ENCODE measurements at regions not wholly inside any gene's neighbourhood (a gene's known extent, or its start where the extent isn't known, plus 50 kb on each side); places are given as distances from the start of the nearest gene placed in this dataset.

DNA sequence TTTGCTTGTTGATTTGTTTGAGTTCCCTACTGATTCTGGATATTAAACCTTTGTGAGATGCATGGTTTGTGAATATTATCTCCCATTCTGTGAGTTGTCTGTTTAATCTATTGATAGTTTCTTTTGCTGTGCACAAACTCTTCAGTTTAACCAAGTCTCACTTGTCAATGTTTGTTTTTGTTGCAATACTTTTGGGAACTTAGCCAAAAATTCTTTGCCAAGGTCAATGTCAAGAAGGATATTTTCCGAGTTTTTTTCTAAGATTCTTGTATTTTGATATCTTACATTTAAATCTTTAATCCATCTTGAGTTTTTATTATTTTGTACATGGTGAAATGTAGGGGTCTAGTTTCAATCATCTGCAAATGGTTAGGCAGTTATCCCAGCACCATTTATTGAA, 1230.7 kb upstream of the NCAM2 start:
- H3K9me2 ChIP-seq (ENCODE audit: insufficient read depth): no peaks in the 10 kb centered on the region
- H3K36me3 ChIP-seq (ENCODE audit: control insufficient read depth in 1 of 2, insufficient read depth in 2 of 2, low read length in 2 of 2): no peaks in the 10 kb centered on the region
- ChIA-PET CTCF (no interaction called here), POLR2A (no interaction called here), RAD21 (ENCODE audit: low non-redundant PET in 1 of 2, low total read pairs in 2 of 2, uncharacterized antibody in 2 of 2, unreplicated experiment in 2 of 2) (no interaction called here)
- intact Hi-C loops (cut with micrococcal nuclease): no loop called here
- no peaks in the 10 kb centered on the region for H3K79me2 ChIP-seq (ENCODE audit: insufficient read depth, low read length)
- DNase-seq (ENCODE audit: low read depth, low spot score) (no peak), ATAC-seq (no peak)
- H3K4me3 ChIP-seq (replicated peaks in 1 of 2; ENCODE audit: low read depth in 1 of 2, low read length in 2 of 2): no peak overlapping the region
- BruUV-seq (replicated peaks): no TSS peak
- peaks cover 10 to 16% of the 10 kb centered on the region in 2 experiments; a peak in 2 of 4 replicates for H3K9me3 ChIP-seq (ENCODE audit: control insufficient read depth in 1 of 2, insufficient read depth in 1 of 2, low read depth in 1 of 2, low read length in 2 of 2)
- no peak overlapping the region for H3K4me2 ChIP-seq (ENCODE audit: low read length)
- H2AFZ ChIP-seq (ENCODE audit: low read depth, low read length, poor library complexity, severe bottlenecking): no peak overlapping the region
- H3K9ac ChIP-seq (ENCODE audit: low read length): no peak overlapping the region
- H3K27ac ChIP-seq (ENCODE audit: low read depth, low read length): no peak overlapping the region
- TF ChIP-seq EZH2phosphoT487 (IDR thresholded peaks at IDR 0.05; ENCODE audit: borderline replicate concordance) (no peak), TCF7L2 (IDR thresholded peaks at IDR 0.05; ENCODE audit: borderline replicate concordance, extremely low read depth, insufficient read depth, insufficient read length) (no peak)
- TF ChIP-seq, protein P1, sequence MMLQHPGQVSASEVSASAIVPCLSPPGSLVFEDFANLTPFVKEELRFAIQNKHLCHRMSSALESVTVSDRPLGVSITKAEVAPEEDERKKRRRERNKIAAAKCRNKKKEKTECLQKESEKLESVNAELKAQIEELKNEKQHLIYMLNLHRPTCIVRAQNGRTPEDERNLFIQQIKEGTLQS (IDR thresholded peaks at IDR 0.05): no peak
- no peaks in the 10 kb centered on the region for H3K27me3 ChIP-seq (ENCODE audit: insufficient read depth, low read length)
- no peaks in the 10 kb centered on the region for H4K20me1 ChIP-seq (ENCODE audit: insufficient read depth)
- H3K4me1 ChIP-seq (ENCODE audit: control insufficient read depth in 1 of 2, insufficient read depth in 2 of 2, low read length in 2 of 2): no peaks in the 10 kb centered on the region

GRCh38 chr21:19771881-19772280, 1226.3 kb upstream of the NCAM2 start:
- Histone ChIP-seq H3K9me2 (ENCODE audit: insufficient read depth) (no peaks in the 10 kb centered on the region), H3K36me3 (ENCODE audit: control insufficient read depth in 1 of 2, insufficient read depth in 2 of 2, low read length in 2 of 2) (no peaks in the 10 kb centered on the region), H3K9ac (ENCODE audit: low read length) (no peak overlapping the region), H3K4me2 (ENCODE audit: low read length) (no peak overlapping the region), H4K20me1 (ENCODE audit: insufficient read depth) (no peaks in the 10 kb centered on the region), H3K4me3 (replicated peaks in 1 of 2; ENCODE audit: low read depth in 1 of 2, low read length in 2 of 2) (no peak overlapping the region), H3K79me2 (ENCODE audit: insufficient read depth, low read length) (no peaks in the 10 kb centered on the region), H3K9me3 (ENCODE audit: control insufficient read depth in 1 of 2, insufficient read depth in 1 of 2, low read depth in 1 of 2, low read length in 2 of 2) (peaks cover 10 to 13% of the 10 kb centered on the region in 2 experiments; a peak in 3 of 4 replicates), H3K4me1 (ENCODE audit: control insufficient read depth in 1 of 2, insufficient read depth in 2 of 2, low read length in 2 of 2) (no peaks in the 10 kb centered on the region), H3K27ac (ENCODE audit: low read depth, low read length) (no peak overlapping the region), H3K27me3 (ENCODE audit: insufficient read depth, low read length) (no peaks in the 10 kb centered on the region), H2AFZ (ENCODE audit: low read depth, low read length, poor library complexity, severe bottlenecking) (no peak overlapping the region)
- BruUV-seq (replicated peaks): no TSS peak
- ATAC-seq (no peak), DNase-seq (ENCODE audit: low read depth, low spot score) (no peak)
- TF ChIP-seq, protein P2, sequence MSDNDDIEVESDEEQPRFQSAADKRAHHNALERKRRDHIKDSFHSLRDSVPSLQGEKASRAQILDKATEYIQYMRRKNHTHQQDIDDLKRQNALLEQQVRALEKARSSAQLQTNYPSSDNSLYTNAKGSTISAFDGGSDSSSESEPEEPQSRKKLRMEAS (IDR thresholded peaks at IDR 0.05): no peak
- TF ChIP-seq EGR1 (IDR thresholded peaks at IDR 0.05; ENCODE audit: low read depth): no peak
- no peak for TF ChIP-seq YY1 (IDR thresholded peaks at IDR 0.05; ENCODE audit: extremely low read depth, insufficient replicate concordance, low read depth, low read length)
- TF ChIP-seq FOSL1 (IDR thresholded peaks at IDR 0.05; ENCODE audit: low read depth): no peak
- no peak for TF ChIP-seq CBX3 (IDR thresholded peaks at IDR 0.05; ENCODE audit: low read depth)
- TF ChIP-seq ELF1 (IDR thresholded peaks at IDR 0.05; ENCODE audit: borderline replicate concordance, low read depth): no peak
- no peak for TF ChIP-seq POLR2AphosphoS5 (IDR thresholded peaks at IDR 0.05; ENCODE audit: low read depth, low read length)
- no peak for TF ChIP-seq EZH2 (IDR thresholded peaks at IDR 0.05)
- no peak for TF ChIP-seq SRF (IDR thresholded peaks at IDR 0.05; ENCODE audit: low read depth)
- TF ChIP-seq SP1 (IDR thresholded peaks at IDR 0.05; ENCODE audit: low read depth): no peak
- no peak for TF ChIP-seq TCF7L2 (IDR thresholded peaks at IDR 0.05; ENCODE audit: borderline replicate concordance, extremely low read depth, insufficient read depth, insufficient read length)
- TF ChIP-seq, protein P1 (IDR thresholded peaks at IDR 0.05): no peak
- TF ChIP-seq SIN3A (IDR thresholded peaks at IDR 0.05; ENCODE audit: low read depth): no peak
- TF ChIP-seq, protein P3, sequence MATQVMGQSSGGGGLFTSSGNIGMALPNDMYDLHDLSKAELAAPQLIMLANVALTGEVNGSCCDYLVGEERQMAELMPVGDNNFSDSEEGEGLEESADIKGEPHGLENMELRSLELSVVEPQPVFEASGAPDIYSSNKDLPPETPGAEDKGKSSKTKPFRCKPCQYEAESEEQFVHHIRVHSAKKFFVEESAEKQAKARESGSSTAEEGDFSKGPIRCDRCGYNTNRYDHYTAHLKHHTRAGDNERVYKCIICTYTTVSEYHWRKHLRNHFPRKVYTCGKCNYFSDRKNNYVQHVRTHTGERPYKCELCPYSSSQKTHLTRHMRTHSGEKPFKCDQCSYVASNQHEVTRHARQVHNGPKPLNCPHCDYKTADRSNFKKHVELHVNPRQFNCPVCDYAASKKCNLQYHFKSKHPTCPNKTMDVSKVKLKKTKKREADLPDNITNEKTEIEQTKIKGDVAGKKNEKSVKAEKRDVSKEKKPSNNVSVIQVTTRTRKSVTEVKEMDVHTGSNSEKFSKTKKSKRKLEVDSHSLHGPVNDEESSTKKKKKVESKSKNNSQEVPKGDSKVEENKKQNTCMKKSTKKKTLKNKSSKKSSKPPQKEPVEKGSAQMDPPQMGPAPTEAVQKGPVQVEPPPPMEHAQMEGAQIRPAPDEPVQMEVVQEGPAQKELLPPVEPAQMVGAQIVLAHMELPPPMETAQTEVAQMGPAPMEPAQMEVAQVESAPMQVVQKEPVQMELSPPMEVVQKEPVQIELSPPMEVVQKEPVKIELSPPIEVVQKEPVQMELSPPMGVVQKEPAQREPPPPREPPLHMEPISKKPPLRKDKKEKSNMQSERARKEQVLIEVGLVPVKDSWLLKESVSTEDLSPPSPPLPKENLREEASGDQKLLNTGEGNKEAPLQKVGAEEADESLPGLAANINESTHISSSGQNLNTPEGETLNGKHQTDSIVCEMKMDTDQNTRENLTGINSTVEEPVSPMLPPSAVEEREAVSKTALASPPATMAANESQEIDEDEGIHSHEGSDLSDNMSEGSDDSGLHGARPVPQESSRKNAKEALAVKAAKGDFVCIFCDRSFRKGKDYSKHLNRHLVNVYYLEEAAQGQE (IDR thresholded peaks at IDR 0.05; ENCODE audit: low read depth): no peak
- no peak for TF ChIP-seq ZNF274 (IDR thresholded peaks at IDR 0.05; ENCODE audit: low read depth, low read length)
- no peak for TF ChIP-seq EZH2phosphoT487 (IDR thresholded peaks at IDR 0.05; ENCODE audit: borderline replicate concordance)
- TF ChIP-seq CEBPB (IDR thresholded peaks at IDR 0.05; ENCODE audit: low read depth): no peak
- ChIA-PET RAD21 (ENCODE audit: low non-redundant PET in 1 of 2, low total read pairs in 2 of 2, uncharacterized antibody in 2 of 2, unreplicated experiment in 2 of 2) (no interaction called here), CTCF (no interaction called here), POLR2A (no interaction called here)
- intact Hi-C loops (cut with micrococcal nuclease): no loop called here

Measured in HCT116 (cell line).